Fibroblast of mammary gland (primary cell): ENCODE measurements at regions not wholly inside any gene's neighbourhood (a gene's known extent, or its start where the extent isn't known, plus 50 kb on each side); places are given as distances from the start of the nearest gene placed in this dataset.

Experiments used
- DNase-seq: peaks from one replicate; pipeline ENCODE4 v3.0.0-alpha.2; 2010; ENCODE audit warnings: low read depth
- H3K4me3 ChIP-seq: 2 replicates; pipeline ENCODE4 v1.5.1; 2011; ENCODE audit warnings: low read depth, mild to moderate bottlenecking, low read length, moderate library complexity; ENCODE audit not compliant: control insufficient read depth
- TF ChIP-seq, protein P1 (sequence below): conservative IDR thresholded peaks from 2 replicates; pipeline ENCODE4 v1.5.1; 2011; ENCODE audit warnings: low read depth, low read length, inconsistent platforms; ENCODE audit not compliant: control insufficient read depth, insufficient read depth

DNA sequence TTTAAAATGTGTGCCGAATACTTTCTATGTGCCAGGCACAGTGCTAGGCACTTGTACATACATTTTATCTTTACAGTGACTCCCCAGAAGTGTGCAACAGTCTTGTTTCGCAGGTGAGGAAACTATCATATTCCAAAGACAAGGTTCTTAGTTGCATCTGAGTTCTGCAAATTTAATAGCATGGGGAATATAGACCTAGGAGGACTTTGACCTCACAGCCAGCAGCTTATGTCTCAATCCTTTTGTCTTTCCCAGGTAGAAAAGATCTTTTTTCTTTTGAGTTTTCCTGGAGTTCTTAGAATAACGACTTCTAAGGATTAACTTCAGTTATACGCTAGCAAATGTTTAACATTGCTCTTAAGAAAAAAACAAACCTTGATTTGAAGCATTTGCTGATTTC lies 482.8 kb upstream of the ZMIZ1 start:
- TF ChIP-seq, protein P1, sequence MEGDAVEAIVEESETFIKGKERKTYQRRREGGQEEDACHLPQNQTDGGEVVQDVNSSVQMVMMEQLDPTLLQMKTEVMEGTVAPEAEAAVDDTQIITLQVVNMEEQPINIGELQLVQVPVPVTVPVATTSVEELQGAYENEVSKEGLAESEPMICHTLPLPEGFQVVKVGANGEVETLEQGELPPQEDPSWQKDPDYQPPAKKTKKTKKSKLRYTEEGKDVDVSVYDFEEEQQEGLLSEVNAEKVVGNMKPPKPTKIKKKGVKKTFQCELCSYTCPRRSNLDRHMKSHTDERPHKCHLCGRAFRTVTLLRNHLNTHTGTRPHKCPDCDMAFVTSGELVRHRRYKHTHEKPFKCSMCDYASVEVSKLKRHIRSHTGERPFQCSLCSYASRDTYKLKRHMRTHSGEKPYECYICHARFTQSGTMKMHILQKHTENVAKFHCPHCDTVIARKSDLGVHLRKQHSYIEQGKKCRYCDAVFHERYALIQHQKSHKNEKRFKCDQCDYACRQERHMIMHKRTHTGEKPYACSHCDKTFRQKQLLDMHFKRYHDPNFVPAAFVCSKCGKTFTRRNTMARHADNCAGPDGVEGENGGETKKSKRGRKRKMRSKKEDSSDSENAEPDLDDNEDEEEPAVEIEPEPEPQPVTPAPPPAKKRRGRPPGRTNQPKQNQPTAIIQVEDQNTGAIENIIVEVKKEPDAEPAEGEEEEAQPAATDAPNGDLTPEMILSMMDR: no peak
- DNase-seq: no peak
- H3K4me3 ChIP-seq: no peak overlapping the region

DNA sequence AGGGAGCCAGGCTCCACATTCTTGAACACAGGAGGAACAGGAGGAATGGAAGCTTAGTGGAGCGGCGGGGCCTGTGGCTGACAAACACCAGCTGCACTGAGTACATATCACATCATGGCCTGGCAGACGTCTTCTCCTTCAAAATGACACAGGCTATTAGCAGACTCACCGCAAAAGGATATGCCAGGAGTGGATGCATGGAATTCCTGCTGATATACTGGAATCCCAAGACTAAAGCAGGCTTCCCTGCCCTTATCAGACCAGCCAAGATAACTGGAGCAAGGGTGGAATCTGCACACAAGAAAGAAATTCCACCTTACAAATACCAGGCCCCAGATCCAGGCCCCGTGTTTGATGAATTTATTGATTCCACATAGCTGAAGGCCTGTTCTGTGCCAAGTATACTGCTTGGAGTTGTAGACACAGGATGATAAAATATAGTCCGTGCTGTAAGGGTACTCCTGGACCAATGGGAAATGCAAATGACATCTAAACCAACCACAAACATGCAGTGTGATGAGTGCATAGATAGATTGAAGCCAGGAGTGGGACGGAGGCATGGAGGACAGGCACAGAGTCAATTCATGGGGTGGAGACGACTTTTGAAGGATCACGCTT lies 480.5 kb upstream of the ZMIZ1 start:
- DNase-seq: peak; percentile 22
- H3K4me3 ChIP-seq: no peak overlapping the region
- TF ChIP-seq, protein P1: no peak

DNA sequence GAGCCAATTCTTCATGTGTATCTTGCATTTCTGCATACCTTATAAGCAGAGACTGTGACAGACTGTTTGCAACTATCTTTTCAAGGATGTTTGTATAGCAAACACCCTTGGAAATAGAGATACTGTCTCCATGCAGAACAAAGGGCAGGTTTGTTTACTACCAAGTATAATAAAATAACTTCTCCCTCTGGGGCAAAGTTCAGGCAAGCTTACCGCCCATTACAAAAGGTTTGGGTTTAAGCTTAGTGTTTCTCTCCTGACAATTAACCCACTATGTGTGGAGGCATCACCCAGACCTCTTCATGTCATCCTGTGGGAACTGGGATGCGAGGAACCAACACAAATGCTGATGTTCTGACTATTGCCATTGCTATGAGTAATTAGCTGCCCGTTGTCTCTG lies 479.1 kb upstream of the ZMIZ1 start:
- TF ChIP-seq, protein P1: no peak
- no peak for DNase-seq
- H3K4me3 ChIP-seq: no peak overlapping the region

DNA sequence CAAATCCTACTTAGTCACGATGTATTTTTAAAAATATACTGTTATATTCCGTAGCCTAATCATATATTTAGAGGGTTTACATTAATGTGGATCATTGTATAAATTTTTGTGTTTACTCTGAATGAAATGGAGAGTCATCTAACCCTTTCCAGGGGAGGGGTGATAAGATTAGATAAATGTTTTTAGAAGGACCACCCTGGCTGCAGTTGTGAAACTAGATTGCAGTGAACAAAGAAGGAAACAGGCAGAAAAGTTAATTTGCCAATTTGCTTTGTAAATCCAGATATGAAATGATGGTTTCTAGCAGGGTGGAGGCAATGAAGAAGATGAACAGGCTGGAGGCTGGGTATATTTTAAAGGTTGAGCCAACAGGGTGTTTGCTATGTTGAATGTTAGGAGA lies 477.7 kb upstream of the ZMIZ1 start:
- no peak overlapping the region for H3K4me3 ChIP-seq
- TF ChIP-seq, protein P1: no peak
- DNase-seq: no peak

DNA sequence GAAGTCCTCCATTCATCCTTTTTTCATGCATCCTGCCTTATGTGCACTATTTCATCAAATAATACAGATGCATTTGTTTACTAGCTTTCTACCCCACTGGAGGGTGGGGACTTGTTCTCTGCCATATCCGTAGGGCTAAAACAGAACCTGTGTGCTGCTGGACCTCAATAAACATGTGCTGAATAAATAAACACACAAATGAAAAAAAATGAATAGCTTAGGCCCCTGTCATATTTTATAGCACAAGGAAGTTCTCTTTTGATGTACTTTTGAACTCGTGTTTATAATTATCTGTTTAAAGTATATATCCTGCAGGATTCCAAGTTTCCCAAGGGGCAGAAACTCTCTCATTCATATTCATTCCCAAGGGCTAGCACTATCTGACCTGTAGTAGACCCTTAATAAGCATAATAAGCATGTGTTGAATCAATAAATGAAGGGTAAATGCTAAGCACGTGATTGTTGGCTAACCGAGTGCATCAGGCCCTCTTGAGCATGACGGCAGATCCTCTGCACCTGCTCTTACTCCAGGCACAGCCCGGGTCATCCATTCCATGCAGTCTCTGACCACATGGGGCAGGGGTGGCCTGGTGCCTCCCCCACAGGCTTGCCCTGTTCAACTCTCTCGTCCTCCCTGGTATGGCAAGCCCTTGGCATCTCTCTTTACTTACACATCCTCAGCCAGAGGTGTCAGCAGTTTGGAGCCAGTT lies 474.1 kb upstream of the ZMIZ1 start:
- no peak overlapping the region for H3K4me3 ChIP-seq
- DNase-seq: no peak
- TF ChIP-seq, protein P1: no peak

DNA sequence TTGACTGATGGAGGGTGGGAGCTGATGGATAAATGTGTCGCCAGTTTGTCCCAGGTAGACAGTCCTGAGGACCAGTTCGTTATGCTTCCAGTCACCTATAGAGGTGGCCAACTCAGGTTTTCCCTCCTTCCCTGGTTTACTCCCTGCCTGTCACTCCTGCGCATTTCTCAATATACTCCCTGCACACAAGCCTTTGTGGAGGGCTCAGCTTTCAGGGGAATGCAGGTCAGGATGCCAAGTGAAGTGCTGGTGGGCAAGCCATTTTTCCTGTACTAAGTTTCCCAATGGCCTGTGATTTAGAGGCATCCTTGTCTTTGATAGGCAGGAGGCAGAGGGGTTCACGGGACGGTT lies 473.5 kb upstream of the ZMIZ1 start:
- TF ChIP-seq, protein P1: no peak
- H3K4me3 ChIP-seq: no peak overlapping the region
- DNase-seq: no peak

DNA sequence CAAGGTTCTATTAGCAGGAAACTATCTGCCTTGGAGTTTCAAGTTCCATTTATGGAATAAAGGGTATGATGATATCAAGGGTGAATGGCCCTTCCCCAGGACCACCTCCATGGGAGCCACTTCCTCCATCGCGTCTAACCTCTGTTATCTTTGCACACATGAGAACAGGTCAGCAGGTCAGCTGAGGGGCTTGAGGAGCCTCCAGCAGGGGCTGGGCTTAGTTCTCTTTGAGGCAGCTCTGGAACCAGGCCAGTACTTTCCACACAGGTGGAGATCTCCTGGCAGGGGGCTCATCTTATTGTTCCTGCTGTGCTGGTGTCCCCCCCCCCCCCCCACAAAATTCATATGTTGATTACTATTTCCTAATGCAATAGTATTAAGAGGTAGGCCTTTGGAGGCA lies 472.2 kb upstream of the ZMIZ1 start:
- H3K4me3 ChIP-seq: no peak overlapping the region
- no peak for DNase-seq
- TF ChIP-seq, protein P1: no peak
